ENCODE measurements at regions not wholly inside any gene's neighbourhood (a gene's known extent, or its start where the extent isn't known, plus 50 kb on each side); places are given as distances from the start of the nearest gene placed in this dataset.

GRCh38 chr3:191750618-191751017 lies 289.7 kb downstream of the PYDC2 start:
- no peak for DNase-seq

GRCh38 chr3:191753196-191753595 lies 292.2 kb downstream of the PYDC2 start:
- no peak for DNase-seq

- DNase-seq: no peak
These were observed 300.9 kb downstream of the PYDC2 start for GRCh38 chr3:191761906-191762305.

DNA sequence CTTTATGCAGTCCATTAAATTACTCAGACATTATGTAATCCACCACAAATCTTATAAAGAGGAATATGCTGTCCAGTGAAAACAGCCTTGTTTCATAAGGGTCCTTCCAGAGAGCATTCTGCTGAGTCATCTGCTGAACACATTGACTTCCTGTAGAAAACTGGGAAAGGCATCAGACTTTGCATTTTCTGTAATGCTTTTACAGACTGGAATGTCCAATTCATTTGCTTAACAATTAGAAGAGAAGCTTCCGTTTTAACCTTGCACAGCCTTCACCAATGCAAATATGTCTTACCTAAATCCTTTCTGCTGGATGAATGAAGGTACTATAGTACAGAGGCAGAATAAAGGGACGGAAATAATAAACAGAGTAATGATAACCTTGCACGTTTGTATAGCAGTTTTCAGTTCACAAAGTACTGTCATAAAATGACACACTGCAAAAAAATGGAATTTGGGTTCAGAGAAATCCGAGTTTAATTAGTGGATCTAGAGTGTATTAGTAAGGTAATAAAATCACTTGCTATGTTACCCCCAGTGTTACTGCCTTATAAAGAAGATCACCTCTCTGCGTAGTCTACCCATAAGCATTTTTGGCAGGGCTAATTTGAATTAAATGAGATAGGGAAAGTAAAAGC lies 301.5 kb downstream of the PYDC2 start:
- DNase-seq: peak; percentile 11

GRCh38 chr3:191768421-191768820 lies 307.5 kb downstream of the PYDC2 start:
- no peak for DNase-seq

- no peak for DNase-seq
These were observed 309.6 kb downstream of the PYDC2 start for GRCh38 chr3:191770541-191770940.

GRCh38 chr3:191774485-191774884 lies 313.5 kb downstream of the PYDC2 start:
- no peak for DNase-seq

- no peak for DNase-seq
These were observed 314.7 kb downstream of the PYDC2 start for GRCh38 chr3:191775451-191776233.

GRCh38 chr3:191781044-191781443 lies 320.1 kb downstream of the PYDC2 start:
- no peak for DNase-seq

GRCh38 chr3:191783024-191783423 lies 322.1 kb downstream of the PYDC2 start:
- DNase-seq: no peak

- no peak for DNase-seq
These were observed 330.0 kb downstream of the PYDC2 start for GRCh38 chr3:191790934-191791333.

DNA sequence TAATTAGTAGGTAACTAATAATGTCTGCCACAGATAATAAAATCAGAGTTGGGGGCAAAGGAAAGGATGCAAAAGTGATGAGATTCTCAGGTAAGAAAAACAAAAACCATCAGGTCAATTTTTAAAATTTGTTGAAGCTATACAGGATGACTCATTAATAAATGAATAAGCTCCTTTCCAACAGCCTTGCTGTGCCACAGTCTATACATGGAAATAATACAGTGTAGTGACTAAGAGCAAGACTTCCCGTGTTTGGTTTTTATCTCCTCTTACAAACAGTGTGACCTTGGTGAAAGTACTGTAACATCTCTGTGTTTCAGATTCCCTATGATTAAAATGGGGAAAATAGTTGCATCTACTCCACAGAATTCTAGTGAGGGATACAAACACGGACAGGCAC lies 331.6 kb downstream of the PYDC2 start:
- no peak for DNase-seq

- no peak for DNase-seq
These were observed 334.2 kb downstream of the PYDC2 start for GRCh38 chr3:191795196-191795595.

DNA sequence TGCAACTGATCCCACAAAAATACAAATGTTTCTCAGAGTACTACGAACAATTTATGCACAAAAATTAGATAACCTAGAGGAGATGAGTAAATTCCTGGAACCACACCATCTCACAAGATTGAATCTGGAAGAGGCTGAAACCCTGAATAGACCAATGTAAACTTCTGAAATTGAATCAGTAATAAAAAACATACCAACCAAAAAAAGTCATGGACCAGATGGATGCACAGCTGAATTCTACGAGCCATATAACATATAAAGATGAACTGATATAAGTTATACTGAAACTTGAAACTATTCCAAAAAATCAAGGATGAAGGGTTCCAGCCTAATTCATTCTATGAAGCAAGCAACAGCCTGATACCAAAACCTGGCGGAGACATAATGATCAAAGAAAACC lies 336.3 kb downstream of the PYDC2 start:
- no peak for DNase-seq

DNA sequence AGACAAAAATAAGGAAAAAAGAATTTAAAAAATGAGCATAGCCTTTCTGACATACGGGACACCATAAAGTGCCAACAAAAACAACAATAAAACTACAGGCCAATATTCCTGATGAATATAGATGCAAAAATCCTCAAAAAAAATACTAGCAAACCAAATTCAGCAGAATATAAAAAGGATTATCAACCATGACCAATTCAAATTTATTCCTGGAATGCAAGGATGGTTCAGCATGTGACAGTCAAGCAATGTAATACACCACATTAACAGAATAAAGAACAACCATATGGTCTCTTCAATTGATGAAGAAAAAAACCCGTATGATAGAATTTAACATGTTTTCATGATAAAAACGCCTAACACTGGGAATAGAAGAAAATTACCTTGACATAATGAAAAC lies 341.7 kb downstream of the PYDC2 start:
- DNase-seq: no peak

- DNase-seq: no peak
These were observed 344.0 kb downstream of the PYDC2 start for GRCh38 chr3:191804935-191805334.

DNA sequence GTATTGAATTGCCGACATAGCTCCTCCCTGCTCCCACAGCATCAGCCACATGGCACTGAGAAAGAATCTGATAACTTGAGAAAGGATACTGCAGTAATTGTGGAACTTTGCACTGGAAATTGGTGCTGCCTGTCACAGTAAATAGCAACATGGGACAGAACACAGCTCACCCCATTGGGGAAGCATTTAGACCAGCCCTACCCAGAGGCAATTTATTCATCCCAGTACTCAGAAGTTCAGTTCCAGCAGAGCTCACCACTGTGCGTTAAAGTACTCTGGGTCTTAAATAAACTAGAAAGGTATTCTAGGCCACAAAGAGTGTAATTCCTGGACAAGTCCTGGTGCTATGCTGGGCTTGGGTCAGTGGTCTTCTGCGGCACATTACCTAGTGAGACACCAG lies 347.1 kb downstream of the PYDC2 start:
- no peak for DNase-seq

DNA sequence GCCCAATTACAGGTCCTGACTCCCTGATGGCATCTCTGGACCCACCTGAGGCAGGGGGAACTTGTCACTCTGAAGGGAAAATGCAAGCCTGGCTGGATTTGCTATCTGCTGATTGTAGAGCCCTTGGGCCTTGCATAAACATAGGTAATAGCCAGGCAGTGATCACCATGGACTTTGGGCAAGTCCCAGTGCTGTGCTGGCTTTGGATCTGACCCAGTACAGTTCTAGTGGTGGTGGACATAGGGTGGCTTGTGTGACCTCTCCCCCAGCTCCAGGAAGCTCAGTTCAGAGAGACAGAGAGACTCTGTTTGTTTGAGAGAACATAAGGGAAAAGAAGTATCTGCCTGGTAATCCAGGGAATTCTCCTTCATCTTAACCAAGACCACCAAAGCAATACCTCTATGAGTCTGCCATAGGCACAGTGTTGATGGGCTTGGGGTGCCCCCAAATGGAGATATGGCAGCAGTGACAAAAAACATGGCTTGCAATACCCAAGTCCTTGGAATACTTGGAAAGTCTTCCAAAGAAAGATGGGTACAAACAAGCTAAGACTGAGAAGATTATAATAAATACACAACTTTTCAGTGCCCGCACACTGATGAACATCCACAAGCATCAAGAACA lies 348.5 kb downstream of the PYDC2 start:
- DNase-seq: no peak

- no peak for DNase-seq
These were observed 352.3 kb downstream of the PYDC2 start for GRCh38 chr3:191813245-191813644.

- no peak for DNase-seq
These were observed 387.9 kb downstream of the PYDC2 start for GRCh38 chr3:191848818-191849217.

GRCh38 chr3:191859531-191859930 lies 398.6 kb downstream of the PYDC2 start:
- DNase-seq: no peak

DNA sequence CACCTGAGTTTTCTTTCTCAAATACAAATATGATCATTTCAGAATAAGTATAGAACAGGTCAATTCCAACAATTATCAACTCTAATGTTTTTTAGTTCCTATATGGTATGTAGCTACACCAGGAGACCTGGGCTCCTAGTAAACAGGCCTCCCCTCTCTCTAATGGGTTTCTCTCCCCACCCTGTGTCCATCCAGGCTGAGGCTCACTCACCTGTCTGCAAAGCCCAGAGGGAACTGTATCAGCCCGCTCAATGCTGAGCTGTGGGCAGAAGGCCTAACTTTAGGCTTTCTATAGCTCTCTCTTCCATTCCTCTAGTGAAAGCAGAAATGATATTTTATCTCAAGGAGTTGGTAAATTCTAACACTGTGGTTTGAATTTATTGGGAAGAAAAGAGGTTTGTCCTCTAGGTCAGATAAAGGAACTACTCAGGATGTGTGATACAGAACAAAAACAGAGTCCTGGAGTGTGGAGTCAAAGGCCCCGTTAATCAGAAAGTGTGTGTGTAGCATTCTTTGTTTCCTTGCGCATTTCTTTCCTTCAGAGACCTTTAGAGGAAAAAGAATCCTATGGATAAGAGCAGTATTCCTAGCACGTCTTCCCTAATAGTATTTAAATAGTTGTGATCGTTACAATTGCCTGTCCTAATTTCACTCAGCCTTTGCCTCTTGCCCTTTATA lies 408.9 kb downstream of the PYDC2 start:
- no peak for DNase-seq

GRCh38 chr3:191873736-191874135 lies 412.8 kb downstream of the PYDC2 start:
- no peak for DNase-seq

DNA sequence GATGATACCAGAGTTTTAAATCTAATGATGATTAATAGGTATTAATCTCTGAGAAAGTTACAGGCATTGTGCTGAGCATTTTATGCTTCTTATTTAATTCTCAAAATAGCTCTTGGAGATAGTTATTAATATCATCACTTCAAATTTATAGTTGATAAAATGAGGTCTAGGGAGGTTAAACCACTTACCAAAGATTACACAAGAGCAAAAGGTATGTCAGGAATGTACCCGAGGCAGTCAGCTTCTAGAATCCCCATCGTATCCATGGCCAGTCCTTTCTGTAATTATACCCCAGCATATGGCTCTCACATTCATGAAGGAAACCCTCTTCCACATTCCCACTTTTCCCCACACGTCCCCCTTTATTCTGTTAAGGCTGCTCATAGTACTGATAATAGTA lies 421.3 kb downstream of the PYDC2 start:
- no peak for DNase-seq
